Astrocyte of the hippocampus (primary cell): ENCODE measurements at regions not wholly inside any gene's neighbourhood (a gene's known extent, or its start where the extent isn't known, plus 50 kb on each side); places are given as distances from the start of the nearest gene placed in this dataset.

Experiments used
- DNase-seq: peaks from one replicate; pipeline ENCODE4 v3.0.0; 2011; ENCODE audit warnings: low read depth, low spot score

- DNase-seq: no peak
Measured at GRCh38 chr4:182971702-182972101, 54.5 kb upstream of the DCTD start.

- DNase-seq: no peak
Measured at GRCh38 chr4:182969651-182970279, 52.6 kb upstream of the DCTD start.

- no peak for DNase-seq
Measured at GRCh38 chr4:182968917-182969650, 51.9 kb upstream of the DCTD start.

- no peak for DNase-seq
Measured at GRCh38 chr4:182967403-182967802, 50.2 kb upstream of the DCTD start.
